Thyroid gland (tissue), 4 donors: ENCODE measurements at regions not wholly inside any gene's neighbourhood (a gene's known extent, or its start where the extent isn't known, plus 50 kb on each side); places are given as distances from the start of the nearest gene placed in this dataset.

Experiments used
- DNase-seq, 2 donors: peaks; one replicate each; pipeline ENCODE4 v3.0.0-alpha.2; 2019
- H3K27ac ChIP-seq, 3 donors: fragments of 200-600 bp; sonication (generic); 1 replicate in 2 of 3; 2 replicates in 1 of 3; pipeline ENCODE4 v1.5.1; 2016 to 2019; ENCODE audit warnings: mild to moderate bottlenecking in 1 of 3, moderate library complexity in 1 of 3
- H3K27me3 ChIP-seq: fragments of 200-600 bp; sonication (generic); one replicate; pipeline ENCODE4 v1.5.1; 2019
- H3K36me3 ChIP-seq, 2 donors: fragments of 200-600 bp; sonication (generic); one replicate each; pipeline ENCODE4 v1.5.1; 2016 to 2019
- H3K4me1 ChIP-seq, 2 donors: fragments of 200-600 bp; sonication (generic); one replicate each; pipeline ENCODE4 v1.5.1; 2017 to 2019
- H3K4me3 ChIP-seq, 3 donors: fragments of 200-600 bp; sonication (generic); replicated peaks in 1 of 3; 1 replicate in 2 of 3; 2 replicates in 1 of 3; pipeline ENCODE4 v1.5.1; 2016; ENCODE audit warnings: mild to moderate bottlenecking in 1 of 3
- H3K9me3 ChIP-seq: fragments of 200-600 bp; sonication (generic); one replicate; pipeline ENCODE4 v1.5.1; 2017
- CTCF ChIP-seq, 6 experiments: fragments of 200-600 bp in 3 of 6; fragments of 450-650 bp in 3 of 6; sonication (generic) in 3 of 6; IDR thresholded peaks; one replicate each; pipeline ENCODE4 v1.5.1; 2016 to 2019; ENCODE audit warnings: antibody characterized with exemption in 6 of 6, mild to moderate bottlenecking in 2 of 6, inconsistent platforms in 1 of 6, moderate library complexity in 1 of 6
- POLR2A ChIP-seq, 2 donors: fragments of 450-650 bp; IDR thresholded peaks; one replicate each; pipeline ENCODE4 v1.6.1; 2017; ENCODE audit warnings: antibody characterized with exemption in 2 of 2, mild to moderate bottlenecking in 2 of 2, moderate library complexity in 1 of 2
- WGBS, 2 donors: methylation state at CpG; one replicate each; pipeline ENCODE4 v1.1.5; 2017; 5-methylcytosine and 5-hydroxymethylcytosine counted together
- intact Hi-C: fragments of 100-400 bp; cut with DNase I; formaldehyde crosslinking; loops from one replicate; pipeline ENCODE4 v1.15.1; 2023

GRCh38 chr10:120715171-120715570 lies 136.0 kb upstream of the WDR11 start:
- Histone ChIP-seq H3K36me3 (no peaks in the 10 kb centered on the region), H3K4me3 (no peak overlapping the region), H3K27me3 (no peaks in the 10 kb centered on the region), H3K4me1 (no peaks in the 10 kb centered on the region), H3K27ac (no peak overlapping the region), H3K9me3 (no peaks in the 10 kb centered on the region)
- no peak for TF ChIP-seq POLR2A (IDR thresholded peaks at IDR 0.05)
- TF ChIP-seq CTCF (IDR thresholded peaks at IDR 0.05): no peak
- no peak for DNase-seq
- WGBS, 2 donors: 65 to 78% methylated on average over 3 of the region's 3 CpGs
- intact Hi-C loops: no loop called here

- no peak for TF ChIP-seq POLR2A (IDR thresholded peaks at IDR 0.05)
- no peaks in the 10 kb centered on the region for H3K9me3 ChIP-seq
- intact Hi-C loops: no loop called here
- no peak for DNase-seq
- H3K4me1 ChIP-seq: no peaks in the 10 kb centered on the region
- H3K36me3 ChIP-seq: no peaks in the 10 kb centered on the region
- H3K27ac ChIP-seq: no peak overlapping the region
- no peaks in the 10 kb centered on the region for H3K27me3 ChIP-seq
- H3K4me3 ChIP-seq: no peak overlapping the region
These were observed 131.8 kb upstream of the WDR11 start for GRCh38 chr10:120719333-120719732.

GRCh38 chr10:120727001-120727400 lies 124.2 kb upstream of the WDR11 start:
- WGBS, 2 donors: 56 to 63% methylated on average over 2 of the region's 2 CpGs
- intact Hi-C loops: no loop called here
- H3K9me3 ChIP-seq: no peaks in the 10 kb centered on the region

GRCh38 chr10:120729547-120729946 lies 121.6 kb upstream of the WDR11 start:
- no peak for DNase-seq
- 77 to 85% methylated on average over 1 of the region's 1 CpG for WGBS, 2 donors
- Histone ChIP-seq H3K9me3 (no peaks in the 10 kb centered on the region), H3K27me3 (no peaks in the 10 kb centered on the region), H3K4me1 (no peaks in the 10 kb centered on the region), H3K36me3 (no peaks in the 10 kb centered on the region), H3K4me3 (no peak overlapping the region), H3K27ac (no peak overlapping the region)
- no peak for TF ChIP-seq CTCF (IDR thresholded peaks at IDR 0.05)
- no peak for TF ChIP-seq POLR2A (IDR thresholded peaks at IDR 0.05)
- intact Hi-C loops: no loop called here

More at GRCh38 chr10:120727001-120727400, 124.2 kb upstream of the WDR11 start:
- H3K36me3 ChIP-seq: no peaks in the 10 kb centered on the region
- no peaks in the 10 kb centered on the region for H3K4me1 ChIP-seq
- H3K4me3 ChIP-seq: no peak overlapping the region
- no peak for DNase-seq
- no peak overlapping the region for H3K27ac ChIP-seq
- TF ChIP-seq POLR2A (IDR thresholded peaks at IDR 0.05) (no peak), CTCF (IDR thresholded peaks at IDR 0.05) (no peak)
- no peaks in the 10 kb centered on the region for H3K27me3 ChIP-seq

- H3K27ac ChIP-seq: no peak overlapping the region
- intact Hi-C loops: no loop called here
- no peaks in the 10 kb centered on the region for H3K9me3 ChIP-seq
- DNase-seq: no peak
- H3K36me3 ChIP-seq: no peaks in the 10 kb centered on the region
- TF ChIP-seq POLR2A (IDR thresholded peaks at IDR 0.05) (no peak), CTCF (IDR thresholded peaks at IDR 0.05) (no peak)
- H3K27me3 ChIP-seq: no peaks in the 10 kb centered on the region
- no peaks in the 10 kb centered on the region for H3K4me1 ChIP-seq
- WGBS, 2 donors: 86 to 94% methylated on average over 1 of the region's 1 CpG
- H3K4me3 ChIP-seq: no peak overlapping the region
These were observed 119.1 kb upstream of the WDR11 start for GRCh38 chr10:120732067-120732466.
